NB4 (cell line): ENCODE measurements at regions not wholly inside any gene's neighbourhood (a gene's known extent, or its start where the extent isn't known, plus 50 kb on each side); places are given as distances from the start of the nearest gene placed in this dataset.

Experiments used
- MYC ChIP-seq: IDR thresholded peaks from 2 replicates; pipeline ENCODE4 v1.6.1; 2011; ENCODE audit warnings: low read depth, low read length
- POLR2A ChIP-seq: IDR thresholded peaks from 2 replicates; pipeline ENCODE4 v1.6.1; 2011; ENCODE audit warnings: mild to moderate bottlenecking; ENCODE audit not compliant: insufficient read length; ENCODE audit errors: extremely low read depth
- TF ChIP-seq, protein P1 (sequence below): IDR thresholded peaks from one replicate; pipeline ENCODE4 v1.5.1; 2012; ENCODE audit warnings: low read depth, low read length
- TF ChIP-seq, protein P2 (sequence below): IDR thresholded peaks from 2 replicates; pipeline ENCODE4 v1.6.1; 2011; ENCODE audit warnings: low read depth, low read length

DNA sequence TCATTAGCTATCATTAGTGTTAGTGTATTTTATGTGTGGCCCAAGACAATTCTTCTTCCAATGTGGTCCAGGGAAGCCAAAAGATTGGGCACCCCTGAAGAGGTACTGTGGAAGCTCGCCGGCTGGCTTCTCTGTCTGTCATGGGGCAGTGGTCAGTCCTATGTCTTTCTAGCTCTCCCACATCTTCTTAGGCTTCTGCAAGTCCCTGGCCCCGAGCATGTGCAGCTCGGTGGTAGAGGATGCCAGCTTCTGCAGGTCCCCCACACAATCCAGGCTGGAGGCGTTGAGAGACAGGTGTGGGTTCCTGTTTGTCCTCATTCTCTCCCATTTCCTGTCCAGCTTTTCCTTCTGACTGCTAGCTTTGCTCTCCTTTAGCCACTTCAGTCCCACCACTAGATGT lies 134.1 kb upstream of the NALF2 start:
- TF ChIP-seq, protein P1, sequence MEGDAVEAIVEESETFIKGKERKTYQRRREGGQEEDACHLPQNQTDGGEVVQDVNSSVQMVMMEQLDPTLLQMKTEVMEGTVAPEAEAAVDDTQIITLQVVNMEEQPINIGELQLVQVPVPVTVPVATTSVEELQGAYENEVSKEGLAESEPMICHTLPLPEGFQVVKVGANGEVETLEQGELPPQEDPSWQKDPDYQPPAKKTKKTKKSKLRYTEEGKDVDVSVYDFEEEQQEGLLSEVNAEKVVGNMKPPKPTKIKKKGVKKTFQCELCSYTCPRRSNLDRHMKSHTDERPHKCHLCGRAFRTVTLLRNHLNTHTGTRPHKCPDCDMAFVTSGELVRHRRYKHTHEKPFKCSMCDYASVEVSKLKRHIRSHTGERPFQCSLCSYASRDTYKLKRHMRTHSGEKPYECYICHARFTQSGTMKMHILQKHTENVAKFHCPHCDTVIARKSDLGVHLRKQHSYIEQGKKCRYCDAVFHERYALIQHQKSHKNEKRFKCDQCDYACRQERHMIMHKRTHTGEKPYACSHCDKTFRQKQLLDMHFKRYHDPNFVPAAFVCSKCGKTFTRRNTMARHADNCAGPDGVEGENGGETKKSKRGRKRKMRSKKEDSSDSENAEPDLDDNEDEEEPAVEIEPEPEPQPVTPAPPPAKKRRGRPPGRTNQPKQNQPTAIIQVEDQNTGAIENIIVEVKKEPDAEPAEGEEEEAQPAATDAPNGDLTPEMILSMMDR: no peak
- TF ChIP-seq POLR2A (no peak), MYC (no peak)
- TF ChIP-seq, protein P2, sequence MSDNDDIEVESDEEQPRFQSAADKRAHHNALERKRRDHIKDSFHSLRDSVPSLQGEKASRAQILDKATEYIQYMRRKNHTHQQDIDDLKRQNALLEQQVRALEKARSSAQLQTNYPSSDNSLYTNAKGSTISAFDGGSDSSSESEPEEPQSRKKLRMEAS: no peak
